ENCODE measurements at regions not wholly inside any gene's neighbourhood (a gene's known extent, or its start where the extent isn't known, plus 50 kb on each side); places are given as distances from the start of the nearest gene placed in this dataset.

GRCh38 chr10:84902553-84902952 is 574.2 kb downstream of the CCSER2 start:
- Histone ChIP-seq H3K4me3 (ENCODE audit: insufficient read depth, low read length, poor library complexity, severe bottlenecking) (no peak overlapping the region), H4K20me1 (ENCODE audit: low read depth, low read length) (no peaks in the 10 kb centered on the region), H3K9me2 (replicated peaks; ENCODE audit: insufficient read depth, low read length) (no peaks in the 10 kb centered on the region), H3K27me3 (ENCODE audit: low read length) (no peaks in the 10 kb centered on the region), H3K9ac (ENCODE audit: low read length) (no peak overlapping the region), H3K9me3 (ENCODE audit: insufficient read depth, low read length) (no peaks in the 10 kb centered on the region), H3K36me3 (ENCODE audit: low read length) (no peaks in the 10 kb centered on the region), H2AFZ (ENCODE audit: low read depth, low read length, severe bottlenecking) (no peak overlapping the region), H3K4me2 (ENCODE audit: low read depth, low read length, poor library complexity, severe bottlenecking) (no peak overlapping the region), H3K79me2 (ENCODE audit: insufficient read depth, low read length) (no peaks in the 10 kb centered on the region), H3F3A (ENCODE audit: insufficient read depth) (no peaks in the 10 kb centered on the region), H3K27ac (ENCODE audit: low read depth, low read length) (no peak overlapping the region)
- TF ChIP-seq CTCF (IDR thresholded peaks at IDR 0.05; ENCODE audit: insufficient read depth, low read length, poor library complexity, severe bottlenecking) (no peak), EZH2phosphoT487 (conservative IDR thresholded peaks at IDR 0.05; ENCODE audit: low read length) (no peak)

GRCh38 chr10:84903320-84903719 is 574.9 kb downstream of the CCSER2 start:
- H3K9me3 ChIP-seq (ENCODE audit: insufficient read depth, low read length) = no peaks in the 10 kb centered on the region
- H4K20me1 ChIP-seq (ENCODE audit: low read depth, low read length) = no peaks in the 10 kb centered on the region
- H3K36me3 ChIP-seq (ENCODE audit: low read length) = no peaks in the 10 kb centered on the region
- no peaks in the 10 kb centered on the region for H3K27me3 ChIP-seq (ENCODE audit: low read length)
- no peak overlapping the region for H3K9ac ChIP-seq (ENCODE audit: low read length)
- H3K27ac ChIP-seq (ENCODE audit: low read depth, low read length) = no peak overlapping the region
- no peak overlapping the region for H2AFZ ChIP-seq (ENCODE audit: low read depth, low read length, severe bottlenecking)
- no peak overlapping the region for H3K4me2 ChIP-seq (ENCODE audit: low read depth, low read length, poor library complexity, severe bottlenecking)
- no peak for TF ChIP-seq CTCF (IDR thresholded peaks at IDR 0.05; ENCODE audit: insufficient read depth, low read length, poor library complexity, severe bottlenecking)
- no peak for TF ChIP-seq EZH2phosphoT487 (conservative IDR thresholded peaks at IDR 0.05; ENCODE audit: low read length)
- no peaks in the 10 kb centered on the region for H3K9me2 ChIP-seq (replicated peaks; ENCODE audit: insufficient read depth, low read length)
- no peaks in the 10 kb centered on the region for H3K79me2 ChIP-seq (ENCODE audit: insufficient read depth, low read length)
- H3K4me3 ChIP-seq (ENCODE audit: insufficient read depth, low read length, poor library complexity, severe bottlenecking) = no peak overlapping the region
- no peaks in the 10 kb centered on the region for H3F3A ChIP-seq (ENCODE audit: insufficient read depth)

GRCh38 chr10:84907461-84908009 is 579.1 kb downstream of the CCSER2 start:
- Histone ChIP-seq H3K27ac (ENCODE audit: low read depth, low read length) (no peak overlapping the region), H3K4me3 (ENCODE audit: insufficient read depth, low read length, poor library complexity, severe bottlenecking) (no peak overlapping the region), H3K36me3 (ENCODE audit: low read length) (no peaks in the 10 kb centered on the region), H3K4me2 (ENCODE audit: low read depth, low read length, poor library complexity, severe bottlenecking) (no peak overlapping the region), H2AFZ (ENCODE audit: low read depth, low read length, severe bottlenecking) (no peak overlapping the region), H3F3A (ENCODE audit: insufficient read depth) (no peaks in the 10 kb centered on the region), H3K9me2 (replicated peaks; ENCODE audit: insufficient read depth, low read length) (no peaks in the 10 kb centered on the region), H3K9me3 (ENCODE audit: insufficient read depth, low read length) (no peaks in the 10 kb centered on the region), H3K79me2 (ENCODE audit: insufficient read depth, low read length) (no peaks in the 10 kb centered on the region), H4K20me1 (ENCODE audit: low read depth, low read length) (no peaks in the 10 kb centered on the region), H3K9ac (ENCODE audit: low read length) (no peak overlapping the region), H3K27me3 (ENCODE audit: low read length) (no peaks in the 10 kb centered on the region)
- TF ChIP-seq EZH2phosphoT487 (conservative IDR thresholded peaks at IDR 0.05; ENCODE audit: low read length) = no peak
- TF ChIP-seq CTCF (IDR thresholded peaks at IDR 0.05; ENCODE audit: insufficient read depth, low read length, poor library complexity, severe bottlenecking) = no peak
